ENCODE measurements at regions not wholly inside any gene's neighbourhood (a gene's known extent, or its start where the extent isn't known, plus 50 kb on each side); places are given as distances from the start of the nearest gene placed in this dataset.

GRCh38 chr13:91144486-91144885 is 203.0 kb upstream of the MIR17HG start:
- TF ChIP-seq CTCF (IDR thresholded peaks at IDR 0.05; ENCODE audit: low read depth, low read length, missing input control) (no peak), ZBTB33 (IDR thresholded peaks at IDR 0.05) (no peak), EGR1 (IDR thresholded peaks at IDR 0.05; ENCODE audit: low read depth in 2 of 2) (no peak), JUND (IDR thresholded peaks at IDR 0.05) (no peak)

Measured in liver (tissue), 3 donors.